22Rv1 (cell line): ENCODE measurements at regions not wholly inside any gene's neighbourhood (a gene's known extent, or its start where the extent isn't known, plus 50 kb on each side); places are given as distances from the start of the nearest gene placed in this dataset.

Source experiments
- ZFX ChIP-seq: fragments of 450-650 bp; IDR thresholded peaks from 2 replicates; pipeline ENCODE4 v1.6.1; 2017; ENCODE audit warnings: antibody characterized with exemption, borderline replicate concordance
- TF ChIP-seq, protein P1 (sequence below): fragments of 450-650 bp; IDR thresholded peaks from 2 replicates; pipeline ENCODE4 v1.5.1; 2017; ENCODE audit warnings: mild to moderate bottlenecking

DNA sequence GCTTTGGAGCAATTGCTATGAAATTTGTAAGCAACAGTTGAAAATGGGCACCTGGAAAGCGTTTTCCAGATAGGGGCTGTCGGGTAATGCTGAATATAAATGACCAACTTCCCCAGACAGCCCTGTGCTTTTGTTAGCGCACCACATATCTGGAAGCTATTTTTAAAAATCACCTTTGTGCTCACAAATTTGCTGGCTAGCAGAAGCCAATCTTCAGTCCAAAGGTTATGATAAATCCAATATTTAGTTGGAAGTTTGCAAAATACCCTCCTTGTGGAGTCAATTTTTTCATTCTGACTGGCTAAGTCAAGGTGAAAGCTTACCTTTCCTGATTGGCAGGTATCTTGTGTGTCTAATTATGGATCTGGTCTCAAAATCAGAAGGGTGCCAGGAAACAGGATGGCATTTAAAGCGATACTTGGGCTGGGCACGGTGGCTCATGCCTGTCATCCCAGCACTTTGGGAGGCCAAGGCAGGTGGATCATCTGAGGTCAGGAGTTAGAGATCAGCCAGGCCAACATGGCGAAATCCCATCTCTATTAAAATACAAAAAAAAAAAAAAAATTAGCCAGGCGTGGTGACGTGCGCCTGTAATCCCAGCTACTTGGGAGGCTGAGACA is 124.1 kb upstream of the AJAP1 start:
- TF ChIP-seq, protein P1, sequence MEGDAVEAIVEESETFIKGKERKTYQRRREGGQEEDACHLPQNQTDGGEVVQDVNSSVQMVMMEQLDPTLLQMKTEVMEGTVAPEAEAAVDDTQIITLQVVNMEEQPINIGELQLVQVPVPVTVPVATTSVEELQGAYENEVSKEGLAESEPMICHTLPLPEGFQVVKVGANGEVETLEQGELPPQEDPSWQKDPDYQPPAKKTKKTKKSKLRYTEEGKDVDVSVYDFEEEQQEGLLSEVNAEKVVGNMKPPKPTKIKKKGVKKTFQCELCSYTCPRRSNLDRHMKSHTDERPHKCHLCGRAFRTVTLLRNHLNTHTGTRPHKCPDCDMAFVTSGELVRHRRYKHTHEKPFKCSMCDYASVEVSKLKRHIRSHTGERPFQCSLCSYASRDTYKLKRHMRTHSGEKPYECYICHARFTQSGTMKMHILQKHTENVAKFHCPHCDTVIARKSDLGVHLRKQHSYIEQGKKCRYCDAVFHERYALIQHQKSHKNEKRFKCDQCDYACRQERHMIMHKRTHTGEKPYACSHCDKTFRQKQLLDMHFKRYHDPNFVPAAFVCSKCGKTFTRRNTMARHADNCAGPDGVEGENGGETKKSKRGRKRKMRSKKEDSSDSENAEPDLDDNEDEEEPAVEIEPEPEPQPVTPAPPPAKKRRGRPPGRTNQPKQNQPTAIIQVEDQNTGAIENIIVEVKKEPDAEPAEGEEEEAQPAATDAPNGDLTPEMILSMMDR, result no peak
- TF ChIP-seq ZFX, result no peak
